ENCODE measurements at regions not wholly inside any gene's neighbourhood (a gene's known extent, or its start where the extent isn't known, plus 50 kb on each side); places are given as distances from the start of the nearest gene placed in this dataset.

GRCh38 chr6:133609415-133610226, 279.3 kb upstream of the TCF21 start (continued):
- TF ChIP-seq ZBTB33 (CRISPR knock-in tag; IDR thresholded peaks at IDR 0.05) (0 out of 2 replicates have a peak, but pooled peaks have one; percentile 17), TSC22D2 (CRISPR knock-in tag; IDR thresholded peaks at IDR 0.05; ENCODE audit: borderline replicate concordance) (no peak), BHLHE40 (IDR thresholded peaks at IDR 0.05; ENCODE audit: low read length) (peak; percentile 93), ZNF839 (CRISPR knock-in tag; IDR thresholded peaks at IDR 0.05; ENCODE audit: borderline replicate concordance) (no peak), FOSL1 (CRISPR knock-in tag; IDR thresholded peaks at IDR 0.05; ENCODE audit: borderline replicate concordance) (peak; percentile 29; the same call in 1 of the 2 replicates), YEATS2 (CRISPR knock-in tag; IDR thresholded peaks at IDR 0.05; ENCODE audit: borderline replicate concordance) (no peak), STAT5B (CRISPR knock-in tag; IDR thresholded peaks at IDR 0.05) (no peak), FOSL2 (CRISPR knock-in tag; IDR thresholded peaks at IDR 0.05) (peak; percentile 96), CREM (IDR thresholded peaks at IDR 0.05) (0 out of 2 replicates have a peak, but pooled peaks have one; percentile 56), CREM (CRISPR knock-in tag; IDR thresholded peaks at IDR 0.05) (no peak), ZFP41 (CRISPR knock-in tag; IDR thresholded peaks at IDR 0.05; ENCODE audit: borderline replicate concordance) (no peak), EP300 (IDR thresholded peaks at IDR 0.05; ENCODE audit: low read depth in 2 of 2, low read length in 2 of 2) (no peak), EP300 (CRISPR knock-in tag; IDR thresholded peaks at IDR 0.05; ENCODE audit: borderline replicate concordance) (peak; percentile 62; the same call in 1 of the 2 replicates), CREB1 (IDR thresholded peaks at IDR 0.05) (peak; percentile 68), CREB1 (CRISPR knock-in tag; IDR thresholded peaks at IDR 0.05) (peak; percentile 24; the same call in 1 of the 2 replicates)
